ENCODE measurements at regions not wholly inside any gene's neighbourhood (a gene's known extent, or its start where the extent isn't known, plus 50 kb on each side); places are given as distances from the start of the nearest gene placed in this dataset.

DNA sequence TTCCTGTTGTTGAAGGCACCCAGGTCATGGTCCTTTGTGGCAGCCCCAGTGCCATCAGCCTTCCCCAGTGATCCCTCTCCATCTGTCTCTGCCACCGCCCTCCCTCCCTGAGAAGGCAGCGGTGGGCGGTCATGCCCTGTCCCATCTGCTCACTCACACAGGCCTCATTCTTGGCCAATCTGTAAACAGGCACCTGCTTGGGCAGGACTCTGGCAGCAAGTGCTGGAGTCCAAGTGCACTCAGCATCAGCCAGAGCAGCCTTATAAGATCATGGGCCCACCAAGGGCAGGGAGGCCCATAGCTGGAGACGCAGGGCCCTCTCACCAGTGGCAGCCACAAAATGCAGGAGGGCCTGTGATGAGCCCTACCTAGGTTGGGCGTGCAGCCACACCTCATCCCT lies 140.9 kb downstream of the TWIST2 start:
- TF ChIP-seq CTCF (conservative IDR thresholded peaks at IDR 0.05; ENCODE audit: low read depth, low read length) (no peak), EZH2 (IDR thresholded peaks at IDR 0.05; ENCODE audit: borderline replicate concordance, low read depth, low read length, poor library complexity, severe bottlenecking) (no peak)

Data from A673 (cell line).